GM12878 (cell line): ENCODE measurements at regions not wholly inside any gene's neighbourhood (a gene's known extent, or its start where the extent isn't known, plus 50 kb on each side); places are given as distances from the start of the nearest gene placed in this dataset.

Source experiments
- ATAC-seq: fragments of 200-7000 bp; cut with Tn5 transposase; 3 replicates; pipeline ENCODE4 v1.9.1; 2020; ENCODE audit warnings: mild to moderate bottlenecking, moderate library complexity
- BruUV-seq: library from RNA; stranded (reverse); fragments of 400-500 nt; replicated peaks from 2 replicates; lab custom pipeline; 2021; lab: Mats Ljungman, UMichigan
- CTCF ChIA-PET: fragments of 300-600 bp; sonication (Branson Sonifier 250); formaldehyde crosslinking; extraction: SDS; loops from one replicate; lab custom pipeline; 2021; ENCODE audit warnings: inconsistent platforms; lab: Yijun Ruan, JAX
- POLR2A ChIA-PET: fragments of 350-600 bp; formaldehyde crosslinking; extraction: SDS; loops from one replicate; lab custom pipeline; 2021; ENCODE audit warnings: inconsistent platforms; lab: Charles Lee
- RAD21 ChIA-PET: fragments of 300-600 bp; sonication (Branson Sonifier 250); formaldehyde crosslinking; loops from one replicate; lab custom pipeline; 2023; ENCODE audit warnings: antibody characterized with exemption; ENCODE audit not compliant: unreplicated experiment; lab: Charles Lee
- SMC1A ChIA-PET: fragments of 300-600 bp; sonication (Branson Sonifier 250); formaldehyde crosslinking; loops from one replicate; lab custom pipeline; 2023; ENCODE audit not compliant: unreplicated experiment, uncharacterized antibody; lab: Charles Lee
- DNase-seq: peaks from one replicate; pipeline ENCODE4 v3.0.0-alpha.2; 2011; ENCODE audit warnings: low read depth, low spot score
- FAIRE-seq: peaks from 3 replicates; lab custom pipeline; 2011; peaks lifted over from hg19 to GRCh38; lab: Jason Lieb, UNC
- H2AFZ ChIP-seq: 2 replicates; pipeline ENCODE4 v1.6.0; 2011; ENCODE audit warnings: low read depth, low read length, control low read depth; ENCODE audit not compliant: control insufficient read depth
- H3K27ac ChIP-seq: 2 replicates; pipeline ENCODE4 v1.5.1; 2011; ENCODE audit warnings: control low read depth; ENCODE audit not compliant: control insufficient read depth, insufficient read depth
- H3K27me3 ChIP-seq, 2 experiments: replicated peaks in 1 of 2; 2 replicates each; pipeline versions ENCODE4 v1.6.0 to v1.6.1; 2011; ENCODE audit warnings: low read length in 1 of 2; ENCODE audit not compliant: control insufficient read depth in 2 of 2, insufficient read depth in 2 of 2
- H3K36me3 ChIP-seq, 2 experiments: 2 replicates each; pipeline ENCODE4 v1.5.1; 2011; ENCODE audit warnings: low read length in 1 of 2; ENCODE audit not compliant: control insufficient read depth in 2 of 2, insufficient read depth in 2 of 2
- H3K4me1 ChIP-seq: 2 replicates; pipeline ENCODE4 v1.6.1; 2011; ENCODE audit warnings: mild to moderate bottlenecking, low read length, moderate library complexity, mixed read lengths; ENCODE audit not compliant: control insufficient read depth, insufficient read depth
- H3K4me2 ChIP-seq: 2 replicates; pipeline ENCODE4 v1.6.0; 2011; ENCODE audit warnings: control low read depth; ENCODE audit not compliant: control insufficient read depth, insufficient read depth
- H3K4me3 ChIP-seq: fragments of 200-600 bp; sonication (generic); 2 replicates; pipeline ENCODE4 v1.5.1; 2016
- H3K79me2 ChIP-seq: 2 replicates; pipeline ENCODE4 v1.6.0; 2011; ENCODE audit warnings: low read length; ENCODE audit not compliant: control insufficient read depth, insufficient read depth
- H3K9ac ChIP-seq: 2 replicates; pipeline ENCODE4 v1.8.0; 2011; ENCODE audit warnings: low read length, control low read depth, mixed read lengths; ENCODE audit not compliant: control insufficient read depth, insufficient read depth
- H3K9me3 ChIP-seq: replicated peaks from 3 replicates; pipeline ENCODE4 v1.5.1; 2011; ENCODE audit warnings: mild to moderate bottlenecking, low read length; ENCODE audit not compliant: control insufficient read depth, insufficient read depth
- H4K20me1 ChIP-seq: 2 replicates; pipeline ENCODE4 v1.6.0; 2011; ENCODE audit not compliant: control insufficient read depth, insufficient read depth
- SUPT20H ChIP-seq: IDR thresholded peaks from 2 replicates; pipeline ENCODE4 v1.6.1; 2011; ENCODE audit warnings: low read depth, mild to moderate bottlenecking, low read length, moderate library complexity, borderline replicate concordance; ENCODE audit not compliant: control insufficient read depth
- WGBS: methylation state at CpG from one replicate; pipeline ENCODE4 v1.1.6; 2016; ENCODE audit warnings: low lambda C conversion rate; ENCODE audit not compliant: insufficient replicate concordance, insufficient coverage; ENCODE audit errors: missing lambda C conversion rate; 5-methylcytosine and 5-hydroxymethylcytosine counted together
- in situ Hi-C: fragments of 300-500 bp; cut with MboI; formaldehyde crosslinking; loops from 9 replicates; pipeline ENCODE4 v1.14.3; 2018; ENCODE audit warnings: mixed read lengths
- intact Hi-C: fragments of 100-400 bp; cut with micrococcal nuclease; formaldehyde crosslinking; loops from one replicate; pipeline ENCODE4 v1.14.2; 2022; ENCODE audit not compliant: unreplicated experiment
- TF ChIP-seq, protein P1 (sequence below): fragments of 150-350 bp; IDR thresholded peaks from 2 replicates; pipeline ENCODE4 v1.6.1; 2014; ENCODE audit warnings: mild to moderate bottlenecking, low read depth, low read length
- TF ChIP-seq, protein P2 (sequence below): IDR thresholded peaks from 2 replicates; pipeline ENCODE4 v1.6.1; 2012; ENCODE audit warnings: improper control_type of control experiment, low read depth, low read length; ENCODE audit not compliant: insufficient replicate concordance
- TF ChIP-seq, protein P3 (sequence below): fragments of 450-650 bp; IDR thresholded peaks from 2 replicates; pipeline ENCODE4 v1.6.1; 2014; ENCODE audit warnings: mild to moderate bottlenecking
- TF ChIP-seq, protein P4 (sequence below): fragments of 450-650 bp; IDR thresholded peaks from 2 replicates; pipeline ENCODE4 v1.6.1; 2016; ENCODE audit warnings: mild to moderate bottlenecking

DNA sequence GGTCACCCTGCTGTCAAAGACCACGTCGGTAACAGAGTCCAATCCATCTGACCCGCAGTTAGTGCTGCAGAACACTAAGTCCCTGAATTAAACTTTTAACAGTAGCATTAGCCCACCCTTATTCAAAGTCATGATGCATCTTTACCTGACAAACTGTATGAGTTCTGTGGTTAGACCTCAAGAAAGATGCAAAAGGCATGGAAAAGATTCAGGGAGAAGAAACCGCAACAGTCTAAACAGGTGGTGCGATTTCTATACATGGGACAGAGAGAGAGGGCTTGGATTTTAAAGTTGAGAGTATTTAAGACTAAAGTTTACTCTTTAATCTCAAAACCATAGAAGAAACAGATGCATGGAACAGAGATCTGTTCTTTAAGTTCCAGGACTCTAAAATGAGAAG lies 103.3 kb upstream of the NFE2L3 start (continued):
- TF ChIP-seq, protein P1, sequence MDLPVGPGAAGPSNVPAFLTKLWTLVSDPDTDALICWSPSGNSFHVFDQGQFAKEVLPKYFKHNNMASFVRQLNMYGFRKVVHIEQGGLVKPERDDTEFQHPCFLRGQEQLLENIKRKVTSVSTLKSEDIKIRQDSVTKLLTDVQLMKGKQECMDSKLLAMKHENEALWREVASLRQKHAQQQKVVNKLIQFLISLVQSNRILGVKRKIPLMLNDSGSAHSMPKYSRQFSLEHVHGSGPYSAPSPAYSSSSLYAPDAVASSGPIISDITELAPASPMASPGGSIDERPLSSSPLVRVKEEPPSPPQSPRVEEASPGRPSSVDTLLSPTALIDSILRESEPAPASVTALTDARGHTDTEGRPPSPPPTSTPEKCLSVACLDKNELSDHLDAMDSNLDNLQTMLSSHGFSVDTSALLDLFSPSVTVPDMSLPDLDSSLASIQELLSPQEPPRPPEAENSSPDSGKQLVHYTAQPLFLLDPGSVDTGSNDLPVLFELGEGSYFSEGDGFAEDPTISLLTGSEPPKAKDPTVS: no peak
- no peak for TF ChIP-seq SUPT20H
- TF ChIP-seq, protein P2, sequence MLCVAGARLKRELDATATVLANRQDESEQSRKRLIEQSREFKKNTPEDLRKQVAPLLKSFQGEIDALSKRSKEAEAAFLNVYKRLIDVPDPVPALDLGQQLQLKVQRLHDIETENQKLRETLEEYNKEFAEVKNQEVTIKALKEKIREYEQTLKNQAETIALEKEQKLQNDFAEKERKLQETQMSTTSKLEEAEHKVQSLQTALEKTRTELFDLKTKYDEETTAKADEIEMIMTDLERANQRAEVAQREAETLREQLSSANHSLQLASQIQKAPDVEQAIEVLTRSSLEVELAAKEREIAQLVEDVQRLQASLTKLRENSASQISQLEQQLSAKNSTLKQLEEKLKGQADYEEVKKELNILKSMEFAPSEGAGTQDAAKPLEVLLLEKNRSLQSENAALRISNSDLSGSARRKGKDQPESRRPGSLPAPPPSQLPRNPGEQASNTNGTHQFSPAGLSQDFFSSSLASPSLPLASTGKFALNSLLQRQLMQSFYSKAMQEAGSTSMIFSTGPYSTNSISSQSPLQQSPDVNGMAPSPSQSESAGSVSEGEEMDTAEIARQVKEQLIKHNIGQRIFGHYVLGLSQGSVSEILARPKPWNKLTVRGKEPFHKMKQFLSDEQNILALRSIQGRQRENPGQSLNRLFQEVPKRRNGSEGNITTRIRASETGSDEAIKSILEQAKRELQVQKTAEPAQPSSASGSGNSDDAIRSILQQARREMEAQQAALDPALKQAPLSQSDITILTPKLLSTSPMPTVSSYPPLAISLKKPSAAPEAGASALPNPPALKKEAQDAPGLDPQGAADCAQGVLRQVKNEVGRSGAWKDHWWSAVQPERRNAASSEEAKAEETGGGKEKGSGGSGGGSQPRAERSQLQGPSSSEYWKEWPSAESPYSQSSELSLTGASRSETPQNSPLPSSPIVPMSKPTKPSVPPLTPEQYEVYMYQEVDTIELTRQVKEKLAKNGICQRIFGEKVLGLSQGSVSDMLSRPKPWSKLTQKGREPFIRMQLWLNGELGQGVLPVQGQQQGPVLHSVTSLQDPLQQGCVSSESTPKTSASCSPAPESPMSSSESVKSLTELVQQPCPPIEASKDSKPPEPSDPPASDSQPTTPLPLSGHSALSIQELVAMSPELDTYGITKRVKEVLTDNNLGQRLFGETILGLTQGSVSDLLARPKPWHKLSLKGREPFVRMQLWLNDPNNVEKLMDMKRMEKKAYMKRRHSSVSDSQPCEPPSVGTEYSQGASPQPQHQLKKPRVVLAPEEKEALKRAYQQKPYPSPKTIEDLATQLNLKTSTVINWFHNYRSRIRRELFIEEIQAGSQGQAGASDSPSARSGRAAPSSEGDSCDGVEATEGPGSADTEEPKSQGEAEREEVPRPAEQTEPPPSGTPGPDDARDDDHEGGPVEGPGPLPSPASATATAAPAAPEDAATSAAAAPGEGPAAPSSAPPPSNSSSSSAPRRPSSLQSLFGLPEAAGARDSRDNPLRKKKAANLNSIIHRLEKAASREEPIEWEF: no peak

DNA sequence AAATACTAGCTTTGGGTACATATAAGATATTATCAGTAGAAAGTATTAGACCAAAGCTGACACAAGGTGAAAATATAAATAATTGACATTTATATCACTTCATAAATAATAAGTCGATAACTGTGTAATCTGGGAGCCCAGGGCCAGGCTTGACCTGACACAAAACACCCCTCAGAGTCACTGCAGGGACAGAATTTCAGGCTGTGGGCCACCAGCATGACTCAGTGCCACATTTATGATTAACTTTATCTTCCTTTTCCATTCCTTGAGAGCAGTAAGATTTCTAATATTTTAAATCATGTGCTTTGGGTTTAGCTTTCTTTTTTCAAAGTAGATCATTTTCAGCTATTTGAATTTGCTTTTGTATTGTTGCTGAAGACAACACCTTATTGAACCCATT lies 102.9 kb upstream of the NFE2L3 start:
- BruUV-seq: no TSS peak

More for the DNA sequence above, 102.9 kb upstream of the NFE2L3 start:
- Histone ChIP-seq H3K4me2 (no peak overlapping the region), H3K36me3 (no peaks in the 10 kb centered on the region), H3K9ac (no peak overlapping the region)
- 0% methylated on average over 1 of the region's 1 CpG for WGBS
- POLR2A ChIA-PET: no interaction called here
- TF ChIP-seq, protein P3, sequence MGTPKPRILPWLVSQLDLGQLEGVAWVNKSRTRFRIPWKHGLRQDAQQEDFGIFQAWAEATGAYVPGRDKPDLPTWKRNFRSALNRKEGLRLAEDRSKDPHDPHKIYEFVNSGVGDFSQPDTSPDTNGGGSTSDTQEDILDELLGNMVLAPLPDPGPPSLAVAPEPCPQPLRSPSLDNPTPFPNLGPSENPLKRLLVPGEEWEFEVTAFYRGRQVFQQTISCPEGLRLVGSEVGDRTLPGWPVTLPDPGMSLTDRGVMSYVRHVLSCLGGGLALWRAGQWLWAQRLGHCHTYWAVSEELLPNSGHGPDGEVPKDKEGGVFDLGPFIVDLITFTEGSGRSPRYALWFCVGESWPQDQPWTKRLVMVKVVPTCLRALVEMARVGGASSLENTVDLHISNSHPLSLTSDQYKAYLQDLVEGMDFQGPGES: no peak
- TF ChIP-seq, protein P4, sequence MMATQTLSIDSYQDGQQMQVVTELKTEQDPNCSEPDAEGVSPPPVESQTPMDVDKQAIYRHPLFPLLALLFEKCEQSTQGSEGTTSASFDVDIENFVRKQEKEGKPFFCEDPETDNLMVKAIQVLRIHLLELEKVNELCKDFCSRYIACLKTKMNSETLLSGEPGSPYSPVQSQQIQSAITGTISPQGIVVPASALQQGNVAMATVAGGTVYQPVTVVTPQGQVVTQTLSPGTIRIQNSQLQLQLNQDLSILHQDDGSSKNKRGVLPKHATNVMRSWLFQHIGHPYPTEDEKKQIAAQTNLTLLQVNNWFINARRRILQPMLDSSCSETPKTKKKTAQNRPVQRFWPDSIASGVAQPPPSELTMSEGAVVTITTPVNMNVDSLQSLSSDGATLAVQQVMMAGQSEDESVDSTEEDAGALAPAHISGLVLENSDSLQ: no peak
- TF ChIP-seq, all 136 proteins: peak for 0
- H3K9me3 ChIP-seq: no peaks in the 10 kb centered on the region
- no peak overlapping the region for H2AFZ ChIP-seq
- intact Hi-C loops: no loop called here
- ChIA-PET SMC1A (interaction anchor here (3.1 kb wide), 1 partner anchor 152 kb away, joined by 8 read pairs; no protein-coding TSS in a partner anchor), CTCF (interaction anchor here (2.7 to 3.4 kb wide), 2 partner anchors 152 to 156 kb away, joined by 6 to 25 read pairs; no protein-coding TSS in a partner anchor), RAD21 (interaction anchor here (1.3 to 1.6 kb wide), 3 partner anchors 12 to 155 kb away, joined by 3 to 5 read pairs (median 3); no protein-coding TSS in a partner anchor)
- no peak overlapping the region for H3K27ac ChIP-seq
- H3K4me3 ChIP-seq: no peak overlapping the region
- H3K4me1 ChIP-seq: no peaks in the 10 kb centered on the region
- FAIRE-seq: no peak
- ATAC-seq: no peak
- no peaks in the 10 kb centered on the region for H4K20me1 ChIP-seq
- no peaks in the 10 kb centered on the region for H3K79me2 ChIP-seq
- H3K27me3 ChIP-seq: no peaks in the 10 kb centered on the region; a peak in 1 of 4 replicates
- in situ Hi-C loops: no loop called here
- no peak for DNase-seq
